SHP77 treated with DMSO at 0.1 percent for 48 hours (cell line): ENCODE measurements at regions not wholly inside any gene's neighbourhood (a gene's known extent, or its start where the extent isn't known, plus 50 kb on each side); places are given as distances from the start of the nearest gene placed in this dataset.

ENCODE experiments used
- DNase-seq: peaks from one replicate; lab custom pipeline; 2025; lab: John Stamatoyannopoulos, UW

- DNase-seq: no peak
Observed at GRCh38 chr12:13764748-13765147, 216.7 kb downstream of the GRIN2B start.

- no peak for DNase-seq
Observed at GRCh38 chr12:13749389-13749788, 232.0 kb downstream of the GRIN2B start.

- DNase-seq: no peak
Observed at GRCh38 chr12:13745111-13745860, 236.1 kb downstream of the GRIN2B start.

GRCh38 chr12:13744561-13744960 lies 236.8 kb downstream of the GRIN2B start:
- no peak for DNase-seq

GRCh38 chr12:13740149-13740545 lies 241.3 kb downstream of the GRIN2B start:
- no peak for DNase-seq

- no peak for DNase-seq
Observed at GRCh38 chr12:13735734-13736133, 245.7 kb downstream of the GRIN2B start.

GRCh38 chr12:13734584-13735152 lies 246.7 kb downstream of the GRIN2B start:
- no peak for DNase-seq

GRCh38 chr12:13727707-13728195 lies 253.7 kb downstream of the GRIN2B start:
- no peak for DNase-seq

GRCh38 chr12:13725049-13725448 lies 256.4 kb downstream of the GRIN2B start:
- DNase-seq: no peak

GRCh38 chr12:13724136-13724535 lies 257.3 kb downstream of the GRIN2B start:
- DNase-seq: no peak

GRCh38 chr12:13719986-13720385 lies 261.4 kb downstream of the GRIN2B start:
- DNase-seq: no peak

- DNase-seq: no peak
Observed at GRCh38 chr12:13718271-13718670, 263.1 kb downstream of the GRIN2B start.

GRCh38 chr12:13716119-13716518 lies 265.3 kb downstream of the GRIN2B start:
- no peak for DNase-seq

- no peak for DNase-seq
Observed at GRCh38 chr12:13713556-13714410, 267.6 kb downstream of the GRIN2B start.

GRCh38 chr12:13707829-13708228 lies 273.6 kb downstream of the GRIN2B start:
- no peak for DNase-seq

GRCh38 chr12:13702381-13702780 lies 279.0 kb downstream of the GRIN2B start:
- no peak for DNase-seq

GRCh38 chr12:13701502-13701901 lies 279.9 kb downstream of the GRIN2B start:
- no peak for DNase-seq

GRCh38 chr12:13697973-13698372 lies 283.4 kb downstream of the GRIN2B start:
- DNase-seq: no peak

GRCh38 chr12:13695781-13696180 lies 285.6 kb downstream of the GRIN2B start:
- no peak for DNase-seq

- DNase-seq: no peak
Observed at GRCh38 chr12:13692332-13692731, 289.1 kb downstream of the GRIN2B start.

GRCh38 chr12:13691598-13691997 lies 289.8 kb downstream of the GRIN2B start:
- DNase-seq: no peak

GRCh38 chr12:13687633-13688032 lies 293.8 kb downstream of the GRIN2B start:
- DNase-seq: no peak

- DNase-seq: no peak
Observed at GRCh38 chr12:13686260-13686659, 295.1 kb downstream of the GRIN2B start.
